HG03342 (cell line): ENCODE measurements at regions not wholly inside any gene's neighbourhood (a gene's known extent, or its start where the extent isn't known, plus 50 kb on each side); places are given as distances from the start of the nearest gene placed in this dataset.

Experiments
- ATAC-seq: cut with Tn5 transposase; IDR thresholded peaks from one replicate; pipeline ENCODE4 v1.9.1; 2021; ENCODE audit warnings: mild to moderate bottlenecking, moderate library complexity; ENCODE audit not compliant: unreplicated experiment

DNA sequence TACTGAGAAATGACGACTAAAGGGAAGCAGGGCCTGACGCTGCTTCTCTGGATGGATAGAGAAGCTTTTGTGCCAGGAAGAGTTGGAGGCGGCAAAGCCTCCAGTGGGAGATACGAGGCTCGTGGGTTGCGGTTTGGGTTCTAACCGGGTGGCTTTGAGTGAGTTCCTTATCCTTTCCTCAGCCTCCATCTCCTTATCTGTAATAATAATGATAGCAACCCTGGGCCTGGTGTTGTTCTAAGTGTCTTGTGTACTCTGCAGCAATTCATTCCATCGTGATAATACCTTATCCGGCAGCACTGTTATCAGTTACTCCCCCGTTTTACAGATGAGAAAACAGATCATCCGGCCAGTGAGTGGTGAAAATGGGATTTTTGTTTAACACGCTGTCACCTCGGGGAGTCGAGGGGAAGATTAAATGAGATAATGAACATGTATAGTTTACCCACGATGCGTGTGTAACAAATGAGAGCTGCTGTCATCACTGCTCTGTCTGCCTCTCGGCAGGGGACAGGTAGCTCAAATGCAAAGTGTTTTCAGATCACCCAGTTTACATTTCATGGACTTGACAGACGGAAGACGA is 52.0 kb upstream of the LHX1 start:
- no peak for ATAC-seq

DNA sequence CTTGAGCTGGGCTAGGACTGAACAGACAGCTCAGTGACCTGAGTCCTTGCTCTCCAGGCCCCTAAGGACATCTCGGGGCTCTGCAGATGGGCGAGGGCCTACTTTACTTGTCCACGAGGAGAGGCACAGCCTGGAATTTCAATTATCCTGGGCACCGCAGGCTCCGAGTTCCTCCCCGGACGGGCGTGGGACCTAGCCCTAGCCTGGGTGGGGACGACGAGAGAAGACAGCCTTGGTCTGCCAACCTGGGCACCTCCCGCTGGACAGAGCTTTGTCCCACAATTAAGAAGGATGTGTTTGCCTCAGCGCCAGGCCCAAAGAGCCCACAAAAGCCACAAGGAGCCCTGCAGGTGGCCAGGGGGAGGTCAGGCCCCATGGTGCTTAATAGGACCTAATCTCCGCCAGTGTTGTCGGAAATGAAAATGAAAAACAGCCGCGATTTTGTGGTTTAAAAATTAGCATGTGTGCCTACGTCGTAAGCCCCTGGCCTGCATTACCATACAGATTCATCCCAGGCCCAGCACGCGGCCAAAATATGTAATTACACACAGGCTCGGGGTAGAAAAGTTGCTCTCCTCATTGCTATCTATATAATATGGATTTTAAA is 51.4 kb upstream of the LHX1 start:
- ATAC-seq = no peak
